ENCODE measurements at regions not wholly inside any gene's neighbourhood (a gene's known extent, or its start where the extent isn't known, plus 50 kb on each side); places are given as distances from the start of the nearest gene placed in this dataset.

DNA sequence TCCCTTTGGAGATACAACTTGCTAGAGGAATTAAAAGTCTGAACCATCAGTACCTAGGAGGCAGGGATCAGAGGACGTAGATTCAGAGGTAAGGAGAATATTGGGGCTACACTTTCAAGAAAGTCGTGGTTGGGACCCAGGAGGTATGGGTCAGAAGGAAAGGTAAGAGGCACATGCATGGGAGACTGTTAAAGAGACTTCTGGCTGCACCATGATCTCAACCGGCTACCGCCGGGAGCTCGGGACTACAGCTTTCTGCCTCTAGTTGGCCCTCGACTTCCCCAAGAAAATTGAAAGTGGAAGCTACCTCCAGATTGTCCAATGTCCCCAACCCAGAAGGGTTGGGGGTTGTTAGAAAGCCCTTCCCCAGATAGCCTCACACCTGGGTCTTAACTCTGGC is 355.7 kb upstream of the TMPRSS15 start:
- H2BK120ac ChIP-seq (ENCODE audit: low read depth, low read length), result no peak overlapping the region
- no peak overlapping the region for H2AK5ac ChIP-seq (ENCODE audit: low read depth, low read length)
- H3K4me1 ChIP-seq (ENCODE audit: control insufficient read depth in 2 of 2, insufficient read depth in 1 of 2, low read depth in 1 of 2, low read length in 2 of 2), result no peaks in the 10 kb centered on the region
- H3K79me1 ChIP-seq (ENCODE audit: low read depth, low read length), result no peaks in the 10 kb centered on the region
- H2BK5ac ChIP-seq (ENCODE audit: low read length), result no peak overlapping the region
- H3K27me3 ChIP-seq (ENCODE audit: control insufficient read depth in 3 of 3, insufficient read depth in 3 of 3, low read depth in 1 of 3, low read length in 3 of 3), result no peaks in the 10 kb centered on the region
- H3K36me3 ChIP-seq (replicated peaks in 1 of 2; ENCODE audit: control insufficient read depth in 2 of 2, insufficient read depth in 2 of 2, low read length in 2 of 2), result no peaks in the 10 kb centered on the region
- no peak overlapping the region for H3K4me2 ChIP-seq (ENCODE audit: insufficient read depth, low read length, poor library complexity, severe bottlenecking)
- H3K4me3 ChIP-seq (ENCODE audit: low read length in 2 of 2), result no peak overlapping the region
- no peak overlapping the region for H4K8ac ChIP-seq (ENCODE audit: low read depth, low read length)
- no CpG with 5 or more reads among the region's 7 CpGs for WGBS, 2 donors (ENCODE audit: extremely low coverage in 2 of 2, insufficient read length in 2 of 2, insufficient replicate concordance in 1 of 2)
- DNase-seq (ENCODE audit: low spot score), result no peak
- H4K91ac ChIP-seq (ENCODE audit: low read depth, low read length, poor library complexity), result no peak overlapping the region
- no peak overlapping the region for H2BK15ac ChIP-seq (ENCODE audit: low read length)
- no peak overlapping the region for H2AFZ ChIP-seq (ENCODE audit: low read length)
- H2BK12ac ChIP-seq (ENCODE audit: low read length), result no peak overlapping the region
- no peak overlapping the region for H3K23ac ChIP-seq (ENCODE audit: low read depth, low read length, poor library complexity)
- no peak overlapping the region for H3K14ac ChIP-seq (ENCODE audit: low read length)
- no peaks in the 10 kb centered on the region for H3K9me3 ChIP-seq (replicated peaks in 1 of 2; ENCODE audit: control insufficient read depth in 2 of 2, insufficient read depth in 1 of 2, low read depth in 1 of 2, low read length in 2 of 2)
- no peak overlapping the region for H3K18ac ChIP-seq (ENCODE audit: low read length)
- H3K27ac ChIP-seq (replicated peaks; ENCODE audit: low read length), result no peak overlapping the region
- H3K4ac ChIP-seq (ENCODE audit: low read length), result no peak overlapping the region
- H3K9ac ChIP-seq (ENCODE audit: low read depth, low read length, poor library complexity), result no peak overlapping the region

DNA sequence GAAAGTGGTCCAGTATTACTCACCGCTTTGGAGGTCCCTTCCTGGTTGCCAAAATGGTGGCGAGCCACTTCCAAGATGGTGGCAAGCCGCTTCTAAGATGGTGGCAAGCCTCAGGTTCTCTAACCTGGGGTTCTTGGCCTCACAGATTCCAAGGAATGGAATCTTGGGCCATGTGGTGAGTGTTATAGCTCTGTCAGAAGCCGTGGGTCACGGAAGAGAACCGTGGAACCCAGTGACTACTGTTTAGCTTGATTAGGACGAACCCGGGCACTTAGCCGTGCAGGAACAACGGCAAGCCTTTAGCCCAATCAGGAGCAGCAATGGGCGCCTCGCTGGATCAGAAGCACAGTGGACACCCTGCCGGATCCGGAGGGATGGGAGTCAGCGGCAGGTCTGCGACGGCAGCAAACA is 356.2 kb upstream of the TMPRSS15 start:
- no peak overlapping the region for H2AFZ ChIP-seq (ENCODE audit: low read length)
- no peak overlapping the region for H3K4me3 ChIP-seq (ENCODE audit: low read length in 2 of 2)
- no peak overlapping the region for H2BK120ac ChIP-seq (ENCODE audit: low read depth, low read length)
- no peaks in the 10 kb centered on the region for H3K36me3 ChIP-seq (replicated peaks in 1 of 2; ENCODE audit: control insufficient read depth in 2 of 2, insufficient read depth in 2 of 2, low read length in 2 of 2)
- no peak overlapping the region for H3K23ac ChIP-seq (ENCODE audit: low read depth, low read length, poor library complexity)
- H3K79me1 ChIP-seq (ENCODE audit: low read depth, low read length), result no peaks in the 10 kb centered on the region
- no peaks in the 10 kb centered on the region for H3K4me1 ChIP-seq (ENCODE audit: control insufficient read depth in 2 of 2, insufficient read depth in 1 of 2, low read depth in 1 of 2, low read length in 2 of 2)
- no CpG with 5 or more reads among the region's 17 CpGs for WGBS, 2 donors (ENCODE audit: extremely low coverage in 2 of 2, insufficient read length in 2 of 2, insufficient replicate concordance in 1 of 2)
- no peak overlapping the region for H3K4me2 ChIP-seq (ENCODE audit: insufficient read depth, low read length, poor library complexity, severe bottlenecking)
- no peak overlapping the region for H2BK15ac ChIP-seq (ENCODE audit: low read length)
- no peak overlapping the region for H2BK12ac ChIP-seq (ENCODE audit: low read length)
- H3K27me3 ChIP-seq (ENCODE audit: control insufficient read depth in 3 of 3, insufficient read depth in 3 of 3, low read depth in 1 of 3, low read length in 3 of 3), result no peaks in the 10 kb centered on the region
- no peak overlapping the region for H3K18ac ChIP-seq (ENCODE audit: low read length)
- peak overlapping the region; percentile 38 for H3K14ac ChIP-seq (ENCODE audit: low read length)
- H4K91ac ChIP-seq (ENCODE audit: low read depth, low read length, poor library complexity), result no peak overlapping the region
- no peak overlapping the region for H3K27ac ChIP-seq (replicated peaks; ENCODE audit: low read length)
- no peak overlapping the region for H3K9ac ChIP-seq (ENCODE audit: low read depth, low read length, poor library complexity)
- no peak overlapping the region for H2AK5ac ChIP-seq (ENCODE audit: low read depth, low read length)
- no peak for DNase-seq (ENCODE audit: low spot score)
- H4K8ac ChIP-seq (ENCODE audit: low read depth, low read length), result no peak overlapping the region
- H3K4ac ChIP-seq (ENCODE audit: low read length), result no peak overlapping the region
- H2BK5ac ChIP-seq (ENCODE audit: low read length), result no peak overlapping the region
- no peaks in the 10 kb centered on the region for H3K9me3 ChIP-seq (replicated peaks in 1 of 2; ENCODE audit: control insufficient read depth in 2 of 2, insufficient read depth in 1 of 2, low read depth in 1 of 2, low read length in 2 of 2)

DNA sequence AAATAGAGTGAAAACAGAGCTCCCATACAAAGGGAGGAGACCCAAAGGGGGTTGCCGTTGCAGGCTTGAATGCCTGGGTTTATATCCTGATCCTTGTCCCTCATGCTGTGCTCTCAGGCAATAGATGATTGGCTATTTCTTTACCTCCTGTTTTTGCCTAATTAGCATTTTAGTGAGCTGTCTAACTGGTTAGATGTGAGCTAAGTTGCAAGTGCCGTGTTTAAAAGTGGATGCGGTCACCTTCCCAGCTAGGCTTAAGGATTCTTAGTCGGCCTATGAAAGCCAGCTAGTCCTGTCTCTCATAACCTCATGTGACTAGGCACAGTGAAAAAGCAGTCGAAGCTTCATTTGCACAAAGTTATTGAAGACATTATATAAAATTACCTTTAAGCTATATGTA is 356.7 kb upstream of the TMPRSS15 start:
- Histone ChIP-seq H3K23ac (ENCODE audit: low read depth, low read length, poor library complexity) (no peak overlapping the region), H2AK5ac (ENCODE audit: low read depth, low read length) (no peak overlapping the region), H3K4me2 (ENCODE audit: insufficient read depth, low read length, poor library complexity, severe bottlenecking) (no peak overlapping the region), H2BK5ac (ENCODE audit: low read length) (no peak overlapping the region), H3K14ac (ENCODE audit: low read length) (no peak overlapping the region), H3K9me3 (replicated peaks in 1 of 2; ENCODE audit: control insufficient read depth in 2 of 2, insufficient read depth in 1 of 2, low read depth in 1 of 2, low read length in 2 of 2) (no peaks in the 10 kb centered on the region), H3K36me3 (replicated peaks in 1 of 2; ENCODE audit: control insufficient read depth in 2 of 2, insufficient read depth in 2 of 2, low read length in 2 of 2) (no peaks in the 10 kb centered on the region), H4K8ac (ENCODE audit: low read depth, low read length) (no peak overlapping the region), H4K91ac (ENCODE audit: low read depth, low read length, poor library complexity) (no peak overlapping the region), H2BK12ac (ENCODE audit: low read length) (no peak overlapping the region), H3K27me3 (ENCODE audit: control insufficient read depth in 3 of 3, insufficient read depth in 3 of 3, low read depth in 1 of 3, low read length in 3 of 3) (no peaks in the 10 kb centered on the region), H3K4ac (ENCODE audit: low read length) (no peak overlapping the region), H3K27ac (replicated peaks; ENCODE audit: low read length) (no peak overlapping the region), H2AFZ (ENCODE audit: low read length) (no peak overlapping the region), H2BK120ac (ENCODE audit: low read depth, low read length) (no peak overlapping the region), H3K4me3 (ENCODE audit: low read length in 2 of 2) (no peak overlapping the region), H3K18ac (ENCODE audit: low read length) (no peak overlapping the region), H3K9ac (ENCODE audit: low read depth, low read length, poor library complexity) (no peak overlapping the region), H2BK15ac (ENCODE audit: low read length) (no peak overlapping the region), H3K4me1 (ENCODE audit: control insufficient read depth in 2 of 2, insufficient read depth in 1 of 2, low read depth in 1 of 2, low read length in 2 of 2) (no peaks in the 10 kb centered on the region), H3K79me1 (ENCODE audit: low read depth, low read length) (no peaks in the 10 kb centered on the region)
- WGBS, 2 donors (ENCODE audit: extremely low coverage in 2 of 2, insufficient read length in 2 of 2, insufficient replicate concordance in 1 of 2), result no CpG with 5 or more reads among the region's 5 CpGs
- no peak for DNase-seq (ENCODE audit: low spot score)

DNA sequence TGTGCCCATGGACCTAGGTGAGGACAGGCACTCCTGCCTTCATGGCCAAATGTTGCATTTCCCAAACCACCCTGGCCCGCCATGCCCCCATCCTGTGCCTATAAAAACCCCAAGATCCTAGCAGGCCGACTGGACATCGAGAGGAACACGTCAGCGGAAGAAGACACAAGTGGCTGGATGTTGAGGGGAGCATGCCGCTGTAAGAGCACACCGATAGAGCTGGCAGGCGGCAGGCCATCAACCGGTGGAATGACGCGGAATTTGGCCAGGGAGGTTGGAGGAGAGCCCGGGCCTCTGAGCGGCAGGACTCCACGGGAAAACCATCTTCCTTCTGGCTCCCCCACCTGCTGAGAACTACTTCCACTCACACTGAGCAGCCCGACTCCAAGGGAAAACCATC is 361.1 kb upstream of the TMPRSS15 start:
- Histone ChIP-seq H3K4ac (ENCODE audit: low read length) (no peak overlapping the region), H3K9me3 (replicated peaks in 1 of 2; ENCODE audit: control insufficient read depth in 2 of 2, insufficient read depth in 1 of 2, low read depth in 1 of 2, low read length in 2 of 2) (no peaks in the 10 kb centered on the region), H3K9ac (ENCODE audit: low read depth, low read length, poor library complexity) (no peak overlapping the region), H3K18ac (ENCODE audit: low read length) (peak overlapping the region; percentile 17), H3K4me3 (ENCODE audit: low read length in 2 of 2) (no peak overlapping the region), H3K4me1 (ENCODE audit: control insufficient read depth in 2 of 2, insufficient read depth in 1 of 2, low read depth in 1 of 2, low read length in 2 of 2) (no peaks in the 10 kb centered on the region), H3K14ac (ENCODE audit: low read length) (no peak overlapping the region), H2BK15ac (ENCODE audit: low read length) (no peak overlapping the region), H3K27me3 (ENCODE audit: control insufficient read depth in 3 of 3, insufficient read depth in 3 of 3, low read depth in 1 of 3, low read length in 3 of 3) (no peaks in the 10 kb centered on the region), H2BK5ac (ENCODE audit: low read length) (no peak overlapping the region), H4K8ac (ENCODE audit: low read depth, low read length) (no peak overlapping the region), H3K79me1 (ENCODE audit: low read depth, low read length) (no peaks in the 10 kb centered on the region), H2BK12ac (ENCODE audit: low read length) (no peak overlapping the region), H3K4me2 (ENCODE audit: insufficient read depth, low read length, poor library complexity, severe bottlenecking) (no peak overlapping the region), H3K23ac (ENCODE audit: low read depth, low read length, poor library complexity) (no peak overlapping the region), H2AK5ac (ENCODE audit: low read depth, low read length) (no peak overlapping the region), H3K27ac (replicated peaks; ENCODE audit: low read length) (no peak overlapping the region), H4K91ac (ENCODE audit: low read depth, low read length, poor library complexity) (no peak overlapping the region), H2AFZ (ENCODE audit: low read length) (no peak overlapping the region), H3K36me3 (replicated peaks in 1 of 2; ENCODE audit: control insufficient read depth in 2 of 2, insufficient read depth in 2 of 2, low read length in 2 of 2) (no peaks in the 10 kb centered on the region), H2BK120ac (ENCODE audit: low read depth, low read length) (no peak overlapping the region)
- WGBS, 2 donors (ENCODE audit: extremely low coverage in 2 of 2, insufficient read length in 2 of 2, insufficient replicate concordance in 1 of 2), result no CpG with 5 or more reads among the region's 15 CpGs
- DNase-seq (ENCODE audit: low spot score), result no peak

Measured in neuronal stem cell (in vitro differentiated cells).